ENCODE measurements at regions not wholly inside any gene's neighbourhood (a gene's known extent, or its start where the extent isn't known, plus 50 kb on each side); places are given as distances from the start of the nearest gene placed in this dataset.
"Not testable (repeated sequence)": the region's sequence is repeated elsewhere in the genome, so short reads cannot be mapped to it uniquely, and the experiment has no call there.

DNA sequence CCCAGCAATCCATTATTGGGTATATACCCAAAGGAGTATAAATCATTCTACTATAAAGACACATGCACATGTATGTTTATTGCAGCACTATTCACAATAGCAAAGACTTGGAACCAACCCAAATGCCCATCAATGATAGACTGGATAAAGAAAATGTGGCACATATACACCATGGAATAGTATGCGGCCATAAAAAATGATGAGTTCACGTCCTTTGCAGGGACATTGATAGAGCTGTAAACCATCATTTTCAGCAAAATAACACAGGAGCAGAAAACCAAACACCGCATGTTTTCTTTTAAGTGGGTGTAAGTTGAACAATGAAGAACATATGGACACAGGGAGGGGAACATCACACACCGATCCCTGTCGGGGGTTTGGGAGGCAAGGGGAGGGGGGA, 56.7 kb downstream of the PALS2 start:
- H3K27me3 Mint-ChIP-seq; DNase-seq; CTCF ChIA-PET; H3K36me3 Mint-ChIP-seq (ENCODE audit: low read depth); POLR2A ChIA-PET; H3K4me1 Mint-ChIP-seq; H3K4me3 Mint-ChIP-seq; H3K27ac Mint-ChIP-seq: not testable (repeated sequence)
- peaks cover 17% of the 10 kb centered on the region for H3K9me3 Mint-ChIP-seq

DNA sequence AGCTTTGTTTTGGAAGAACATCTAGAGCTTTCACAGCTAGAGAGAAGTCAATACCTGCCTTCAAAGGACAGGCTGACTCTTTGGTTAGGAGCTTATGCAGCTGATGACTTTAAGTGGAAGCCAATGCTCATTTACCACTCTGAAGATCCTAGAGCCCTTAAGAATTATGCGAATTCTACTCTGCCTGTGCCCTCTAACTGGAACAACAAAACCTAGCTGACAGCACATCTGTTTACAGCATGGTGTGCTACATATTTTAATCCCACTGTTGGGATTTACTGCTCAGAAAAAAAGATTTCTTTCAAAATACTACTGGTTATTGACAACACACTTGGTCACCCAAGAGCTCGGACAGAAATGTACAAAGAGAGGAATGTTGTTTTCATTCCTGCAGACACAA, 57.3 kb downstream of the PALS2 start:
- Mint-ChIP-seq H3K9me3 (peaks cover 17% of the 10 kb centered on the region), H3K4me1 (peaks cover 2% of the 10 kb centered on the region), H3K27me3 (no peaks in the 10 kb centered on the region), H3K4me3 (no peak overlapping the region), H3K27ac (no peak overlapping the region), H3K36me3 (ENCODE audit: low read depth) (peaks cover 9% of the 10 kb centered on the region)
- no peak for DNase-seq
- POLR2A ChIA-PET = no interaction called here
- CTCF ChIA-PET = no interaction called here

DNA sequence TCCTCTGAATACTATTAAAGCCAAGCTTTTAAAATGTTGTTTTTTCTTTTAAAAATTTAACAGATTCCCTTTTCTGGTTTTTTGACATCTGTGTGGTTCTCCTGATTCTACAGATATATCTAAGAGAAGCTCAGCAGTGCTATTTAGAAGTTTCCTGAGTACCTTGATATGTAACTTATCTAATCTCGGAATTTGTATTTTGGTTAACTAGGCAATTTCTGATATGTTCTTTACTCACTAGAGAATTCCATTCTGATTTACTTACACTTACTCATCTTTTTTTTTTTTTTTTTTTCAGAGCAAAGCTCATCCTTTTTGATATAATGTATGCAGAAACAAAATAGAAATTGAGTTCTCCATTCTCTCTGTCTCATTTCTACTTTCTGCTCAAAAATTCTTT, 63.8 kb downstream of the PALS2 start:
- ChIA-PET POLR2A (no interaction called here), CTCF (interaction anchor here (0.6 to 0.7 kb wide), 4 partner anchors 8 to 1892 kb away, joined by 3 to 4 read pairs (median 3); no protein-coding TSS in a partner anchor)
- no peak for DNase-seq
- Mint-ChIP-seq H3K4me3 (no peak overlapping the region), H3K4me1 (peaks cover 2% of the 10 kb centered on the region), H3K27me3 (no peaks in the 10 kb centered on the region), H3K36me3 (ENCODE audit: low read depth) (peaks cover 3% of the 10 kb centered on the region), H3K27ac (no peak overlapping the region), H3K9me3 (no peaks in the 10 kb centered on the region)

DNA sequence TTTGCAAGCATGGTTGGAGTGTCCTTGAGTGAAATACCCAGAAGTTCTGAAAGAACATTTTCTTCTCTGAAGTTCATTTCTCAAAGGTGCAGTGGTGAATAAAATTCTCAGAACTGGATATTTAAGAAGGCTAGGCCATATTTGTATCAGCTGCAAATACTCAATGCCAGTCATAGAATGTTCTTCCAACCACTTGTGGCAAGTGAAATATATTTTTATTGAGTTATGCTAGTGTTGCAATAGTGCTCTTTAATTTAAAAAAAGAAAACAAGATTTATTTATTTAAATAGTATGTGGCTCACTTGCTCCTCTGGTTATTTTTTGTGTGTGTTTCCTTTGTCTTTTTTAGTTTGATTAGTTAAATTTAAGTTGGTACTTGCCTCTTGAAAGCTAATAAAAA, 64.5 kb downstream of the PALS2 start:
- Mint-ChIP-seq H3K4me3 (no peak overlapping the region), H3K27ac (no peak overlapping the region), H3K27me3 (no peaks in the 10 kb centered on the region), H3K9me3 (no peaks in the 10 kb centered on the region), H3K36me3 (ENCODE audit: low read depth) (peaks cover 5% of the 10 kb centered on the region), H3K4me1 (peaks cover 2% of the 10 kb centered on the region)
- no peak for DNase-seq
- CTCF ChIA-PET = interaction anchor here (0.6 to 0.7 kb wide), 2 partner anchors 8 to 1891 kb away, joined by 3 read pairs; no protein-coding TSS in a partner anchor
- POLR2A ChIA-PET = no interaction called here

DNA sequence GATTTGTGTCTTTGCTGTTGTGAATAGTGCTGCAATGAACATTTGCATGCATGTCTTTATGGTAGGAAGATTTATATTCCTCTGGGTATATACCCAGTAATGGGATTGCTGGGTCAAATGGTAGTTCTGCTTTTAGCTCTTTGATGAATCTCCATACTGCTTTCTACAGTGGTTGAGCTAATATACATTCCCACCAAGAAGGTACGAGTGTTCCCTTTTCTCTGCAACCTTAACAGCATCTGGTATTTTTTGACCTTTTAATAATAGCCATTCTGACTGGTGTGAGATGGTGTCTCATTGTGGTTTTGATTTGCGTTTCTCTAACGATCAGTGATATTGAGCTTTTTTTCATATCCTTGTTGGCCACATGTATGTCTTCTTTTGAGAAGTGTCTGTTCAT, 71.3 kb downstream of the PALS2 start:
- H3K27me3 Mint-ChIP-seq, H3K4me1 Mint-ChIP-seq, POLR2A ChIA-PET, DNase-seq, H3K4me3 Mint-ChIP-seq, H3K9me3 Mint-ChIP-seq, H3K27ac Mint-ChIP-seq: not testable (repeated sequence)
- CTCF ChIA-PET = interaction anchor here (0.6 kb wide), 1 partner anchor 1028 kb away, joined by 3 read pairs; no protein-coding TSS in a partner anchor
- peaks cover 16% of the 10 kb centered on the region for H3K36me3 Mint-ChIP-seq (ENCODE audit: low read depth)
